Keratinocyte (primary cell): ENCODE measurements at regions not wholly inside any gene's neighbourhood (a gene's known extent, or its start where the extent isn't known, plus 50 kb on each side); places are given as distances from the start of the nearest gene placed in this dataset.

Experiments used
- EZH2 ChIP-seq: IDR thresholded peaks from one replicate; pipeline ENCODE4 v1.6.1; 2012; ENCODE audit warnings: inconsistent platforms, mild to moderate bottlenecking, low read length, moderate library complexity
- TF ChIP-seq, protein P1 (sequence below), 3 experiments: IDR thresholded peaks in 1 of 3; conservative IDR thresholded peaks in 1 of 3; optimal IDR thresholded peaks in 1 of 3; 2 replicates in 2 of 3; 3 replicates in 1 of 3; pipeline versions ENCODE3 to v1.5.1; 2011; ENCODE audit warnings: low read length in 3 of 3, mild to moderate bottlenecking in 3 of 3, moderate library complexity in 2 of 3, control low read depth in 1 of 3, inconsistent platforms in 1 of 3; ENCODE audit not compliant: insufficient read depth in 2 of 3; ENCODE audit errors: extremely low read depth in 1 of 3

GRCh38 chrX:115408771-115409400 lies 119.4 kb downstream of the LUZP4 start:
- TF ChIP-seq, protein P1, sequence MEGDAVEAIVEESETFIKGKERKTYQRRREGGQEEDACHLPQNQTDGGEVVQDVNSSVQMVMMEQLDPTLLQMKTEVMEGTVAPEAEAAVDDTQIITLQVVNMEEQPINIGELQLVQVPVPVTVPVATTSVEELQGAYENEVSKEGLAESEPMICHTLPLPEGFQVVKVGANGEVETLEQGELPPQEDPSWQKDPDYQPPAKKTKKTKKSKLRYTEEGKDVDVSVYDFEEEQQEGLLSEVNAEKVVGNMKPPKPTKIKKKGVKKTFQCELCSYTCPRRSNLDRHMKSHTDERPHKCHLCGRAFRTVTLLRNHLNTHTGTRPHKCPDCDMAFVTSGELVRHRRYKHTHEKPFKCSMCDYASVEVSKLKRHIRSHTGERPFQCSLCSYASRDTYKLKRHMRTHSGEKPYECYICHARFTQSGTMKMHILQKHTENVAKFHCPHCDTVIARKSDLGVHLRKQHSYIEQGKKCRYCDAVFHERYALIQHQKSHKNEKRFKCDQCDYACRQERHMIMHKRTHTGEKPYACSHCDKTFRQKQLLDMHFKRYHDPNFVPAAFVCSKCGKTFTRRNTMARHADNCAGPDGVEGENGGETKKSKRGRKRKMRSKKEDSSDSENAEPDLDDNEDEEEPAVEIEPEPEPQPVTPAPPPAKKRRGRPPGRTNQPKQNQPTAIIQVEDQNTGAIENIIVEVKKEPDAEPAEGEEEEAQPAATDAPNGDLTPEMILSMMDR (optimal IDR thresholded peaks at IDR 0.05 in 1 of 3, IDR thresholded peaks at IDR 0.05 in 1 of 3, conservative IDR thresholded peaks at IDR 0.05 in 1 of 3; ENCODE audit: extremely low read depth in 1 of 3, insufficient read depth in 2 of 3, low read length in 3 of 3) = no peak
- no peak for TF ChIP-seq EZH2
